Activated CD4-positive, alpha-beta T cell treated with anti-CD3 and anti-CD28 coated beads for 36 hours (primary cell): ENCODE measurements at regions not wholly inside any gene's neighbourhood (a gene's known extent, or its start where the extent isn't known, plus 50 kb on each side); places are given as distances from the start of the nearest gene placed in this dataset.

Experiments
- ATAC-seq: fragments of 200-7000 bp; cut with Tn5 transposase; one replicate; pipeline ENCODE4 v1.10.0; 2021; ENCODE audit warnings: mild to moderate bottlenecking, moderate library complexity
- CTCF ChIA-PET: fragments of 350-600 bp; sonication (Branson Sonifier 250); formaldehyde crosslinking; loops from one replicate; lab custom pipeline; 2021; ENCODE audit warnings: antibody characterized with exemption; lab: Charles Lee
- POLR2A ChIA-PET: fragments of 350-600 bp; sonication (Branson Sonifier 250); formaldehyde crosslinking; loops from one replicate; lab custom pipeline; 2021; ENCODE audit warnings: antibody characterized with exemption, inconsistent platforms; lab: Charles Lee
- DNase-seq: peaks from one replicate; pipeline ENCODE4 v3.0.0-alpha.2; 2020
- H3K27ac Mint-ChIP-seq: one replicate; pipeline ENCODE4 v1.8.0; 2021; ENCODE audit warnings: mixed read lengths
- H3K27me3 Mint-ChIP-seq: one replicate; pipeline ENCODE4 v1.8.0; 2021; ENCODE audit warnings: mixed read lengths
- H3K36me3 Mint-ChIP-seq: one replicate; pipeline ENCODE4 v1.8.0; 2021; ENCODE audit warnings: low read depth, mixed read lengths
- H3K4me1 Mint-ChIP-seq: one replicate; pipeline ENCODE4 v1.8.0; 2021; ENCODE audit warnings: mixed read lengths
- H3K4me3 Mint-ChIP-seq: one replicate; pipeline ENCODE4 v1.8.0; 2021; ENCODE audit warnings: mild to moderate bottlenecking, moderate library complexity, mixed read lengths
- H3K9me3 Mint-ChIP-seq: one replicate; pipeline ENCODE4 v1.8.0; 2021; ENCODE audit warnings: low read depth, mixed read lengths
- intact Hi-C, 2 experiments: fragments of 100-400 bp; cut with DNase I in 1 of 2; cut with micrococcal nuclease in 1 of 2; formaldehyde crosslinking; loops; one replicate each; pipeline versions ENCODE4 v1.14.2 to v1.15.1; 2022 to 2024; cut with DNase I, micrococcal nuclease

- POLR2A ChIA-PET, result no interaction called here
- intact Hi-C loops, result no loop called here
- Mint-ChIP-seq H3K4me1 (no peaks in the 10 kb centered on the region), H3K9me3 (peaks cover 12% of the 10 kb centered on the region), H3K27ac (no peak overlapping the region), H3K36me3 (no peaks in the 10 kb centered on the region), H3K27me3 (peaks cover 10% of the 10 kb centered on the region), H3K4me3 (no peak overlapping the region)
- DNase-seq (no peak), ATAC-seq (no peak)
- CTCF ChIA-PET, result interaction anchor here (0.7 kb wide), 1 partner anchor 316 kb away, joined by 3 read pairs; no protein-coding TSS in a partner anchor
Observed at GRCh38 chr15:60057554-60057953, 53.4 kb downstream of the FOXB1 start.

GRCh38 chr15:60059186-60059585 lies 55.1 kb downstream of the FOXB1 start:
- Mint-ChIP-seq H3K9me3 (peaks cover 12% of the 10 kb centered on the region), H3K27ac (no peak overlapping the region), H3K4me3 (no peak overlapping the region), H3K36me3 (no peaks in the 10 kb centered on the region), H3K4me1 (no peaks in the 10 kb centered on the region), H3K27me3 (peaks cover 13% of the 10 kb centered on the region)
- ChIA-PET POLR2A (interaction anchor here (1.0 kb wide), 1 partner anchor 13 kb away, joined by 3 read pairs; no protein-coding TSS in a partner anchor), CTCF (no interaction called here)
- no peak for DNase-seq
- no peak for ATAC-seq
- intact Hi-C loops, result no loop called here

GRCh38 chr15:60061758-60062157 lies 57.6 kb downstream of the FOXB1 start:
- peaks cover 20% of the 10 kb centered on the region for H3K27me3 Mint-ChIP-seq
- H3K4me3 Mint-ChIP-seq, result no peak overlapping the region
- ChIA-PET POLR2A (no interaction called here), CTCF (no interaction called here)
- H3K36me3 Mint-ChIP-seq, result no peaks in the 10 kb centered on the region
- no peak for DNase-seq
- H3K4me1 Mint-ChIP-seq, result no peaks in the 10 kb centered on the region
- H3K9me3 Mint-ChIP-seq, result peaks cover 12% of the 10 kb centered on the region
- no peak for ATAC-seq
- intact Hi-C loops, result no loop called here
- H3K27ac Mint-ChIP-seq, result no peak overlapping the region

GRCh38 chr15:60062826-60063225 lies 58.7 kb downstream of the FOXB1 start:
- Mint-ChIP-seq H3K27me3 (peaks cover 21% of the 10 kb centered on the region), H3K27ac (no peak overlapping the region), H3K9me3 (peaks cover 12% of the 10 kb centered on the region), H3K4me3 (no peak overlapping the region), H3K4me1 (no peaks in the 10 kb centered on the region), H3K36me3 (no peaks in the 10 kb centered on the region)
- CTCF ChIA-PET, result no interaction called here
- ATAC-seq (no peak), DNase-seq (no peak)
- intact Hi-C loops, result no loop called here
- POLR2A ChIA-PET, result no interaction called here

- intact Hi-C loops, result no loop called here
- Mint-ChIP-seq H3K9me3 (peaks cover 11% of the 10 kb centered on the region), H3K27me3 (peaks cover 18% of the 10 kb centered on the region), H3K4me3 (no peak overlapping the region), H3K36me3 (no peaks in the 10 kb centered on the region), H3K27ac (no peak overlapping the region), H3K4me1 (no peaks in the 10 kb centered on the region)
- DNase-seq (no peak), ATAC-seq (no peak)
- ChIA-PET CTCF (interaction anchor here (1.2 kb wide), 1 partner anchor 21 kb away, joined by 3 read pairs; no protein-coding TSS in a partner anchor), POLR2A (no interaction called here)
Observed at GRCh38 chr15:60065951-60066350, 61.8 kb downstream of the FOXB1 start.

GRCh38 chr15:60070838-60071493 lies 66.9 kb downstream of the FOXB1 start:
- peaks cover 2% of the 10 kb centered on the region for H3K9me3 Mint-ChIP-seq
- no peak overlapping the region for H3K27ac Mint-ChIP-seq
- ChIA-PET CTCF (no interaction called here), POLR2A (interaction anchor here (0.6 kb wide), 1 partner anchor 25 kb away, joined by 5 read pairs; no protein-coding TSS in a partner anchor)
- no peak overlapping the region for H3K4me3 Mint-ChIP-seq
- peaks cover 23% of the 10 kb centered on the region for H3K4me1 Mint-ChIP-seq
- no peak for ATAC-seq
- intact Hi-C loops, result no loop called here
- DNase-seq, result no peak
- H3K27me3 Mint-ChIP-seq, result peaks cover 11% of the 10 kb centered on the region
- H3K36me3 Mint-ChIP-seq, result no peaks in the 10 kb centered on the region

- H3K9me3 Mint-ChIP-seq, result peaks cover 2% of the 10 kb centered on the region
- ChIA-PET CTCF (interaction anchor here (0.6 kb wide), 1 partner anchor 291 kb away, joined by 5 read pairs; no protein-coding TSS in a partner anchor), POLR2A (no interaction called here)
- H3K27me3 Mint-ChIP-seq, result peaks cover 2% of the 10 kb centered on the region
- H3K4me3 Mint-ChIP-seq, result no peak overlapping the region
- intact Hi-C loops, result no loop called here
- peaks cover 43% of the 10 kb centered on the region for H3K4me1 Mint-ChIP-seq
- H3K27ac Mint-ChIP-seq, result no peak overlapping the region
- no peak for ATAC-seq
- no peaks in the 10 kb centered on the region for H3K36me3 Mint-ChIP-seq
- no peak for DNase-seq
Observed at GRCh38 chr15:60072826-60073465, 68.8 kb downstream of the FOXB1 start.

- no peak for ATAC-seq
- Mint-ChIP-seq H3K4me3 (no peak overlapping the region), H3K9me3 (peaks cover 2% of the 10 kb centered on the region), H3K36me3 (no peaks in the 10 kb centered on the region), H3K4me1 (peaks cover 47% of the 10 kb centered on the region), H3K27me3 (no peaks in the 10 kb centered on the region), H3K27ac (no peak overlapping the region)
- ChIA-PET CTCF (no interaction called here), POLR2A (no interaction called here)
- DNase-seq, result no peak
- intact Hi-C loops, result no loop called here
Observed at GRCh38 chr15:60073466-60073840, 69.3 kb downstream of the FOXB1 start.

- peaks cover 47% of the 10 kb centered on the region for H3K4me1 Mint-ChIP-seq
- H3K27me3 Mint-ChIP-seq, result no peaks in the 10 kb centered on the region
- intact Hi-C loops, result no loop called here
- DNase-seq (no peak), ATAC-seq (no peak)
- POLR2A ChIA-PET, result interaction anchor here (0.6 kb wide), 1 partner anchor 692 kb away, joined by 3 read pairs; no protein-coding TSS in a partner anchor
- H3K4me3 Mint-ChIP-seq, result no peak overlapping the region
- H3K36me3 Mint-ChIP-seq, result no peaks in the 10 kb centered on the region
- CTCF ChIA-PET, result interaction anchor here (0.8 kb wide), 1 partner anchor 107 kb away, joined by 3 read pairs; no protein-coding TSS in a partner anchor
- H3K9me3 Mint-ChIP-seq, result peaks cover 2% of the 10 kb centered on the region
- H3K27ac Mint-ChIP-seq, result no peak overlapping the region
Observed at GRCh38 chr15:60074181-60074885, 70.2 kb downstream of the FOXB1 start.

GRCh38 chr15:60076045-60076444 lies 71.9 kb downstream of the FOXB1 start:
- H3K9me3 Mint-ChIP-seq, result peaks cover 2% of the 10 kb centered on the region
- no peak overlapping the region for H3K27ac Mint-ChIP-seq
- H3K36me3 Mint-ChIP-seq, result no peaks in the 10 kb centered on the region
- POLR2A ChIA-PET, result no interaction called here
- CTCF ChIA-PET, result interaction anchor here (0.7 kb wide), 3 partner anchors 134 to 754 kb away, joined by 3 read pairs; no protein-coding TSS in a partner anchor
- no peak overlapping the region for H3K4me3 Mint-ChIP-seq
- no peak for DNase-seq
- intact Hi-C loops, result loop anchor here (2.0 to 5.0 kb wide), 4 partner anchors 35 to 157 kb away; no protein-coding TSS in a partner anchor
- H3K4me1 Mint-ChIP-seq, result peaks cover 47% of the 10 kb centered on the region
- H3K27me3 Mint-ChIP-seq, result peaks cover 4% of the 10 kb centered on the region
- peak; percentile 37 for ATAC-seq

GRCh38 chr15:60076582-60077276 lies 72.6 kb downstream of the FOXB1 start:
- ChIA-PET CTCF (interaction anchor here (0.6 kb wide), 2 partner anchors 110 to 159 kb away, joined by 3 read pairs; no protein-coding TSS in a partner anchor), POLR2A (interaction anchor here (0.7 kb wide), 2 partner anchors 34 to 72 kb away, joined by 3 to 5 read pairs; no protein-coding TSS in a partner anchor)
- H3K36me3 Mint-ChIP-seq, result no peaks in the 10 kb centered on the region
- H3K9me3 Mint-ChIP-seq, result peaks cover 2% of the 10 kb centered on the region
- peak overlapping the region; percentile 45 for H3K27ac Mint-ChIP-seq
- H3K27me3 Mint-ChIP-seq, result peaks cover 5% of the 10 kb centered on the region
- peaks cover 47% of the 10 kb centered on the region for H3K4me1 Mint-ChIP-seq
- H3K4me3 Mint-ChIP-seq, result no peak overlapping the region
- DNase-seq, result peak; percentile 5
- ATAC-seq, result no peak
- intact Hi-C loops, result loop anchor here (2.0 to 5.0 kb wide), 4 partner anchors 34 to 158 kb away; no protein-coding TSS in a partner anchor
